ENCODE measurements at regions not wholly inside any gene's neighbourhood (a gene's known extent, or its start where the extent isn't known, plus 50 kb on each side); places are given as distances from the start of the nearest gene placed in this dataset.

GRCh38 chr3:94909726-94910125, 846.9 kb downstream of the NSUN3 start:
- Histone ChIP-seq H3K9ac (ENCODE audit: low read length) (no peak overlapping the region), H3K36me3 (replicated peaks; ENCODE audit: low read depth, low read length) (no peaks in the 10 kb centered on the region), H3K27me3 (ENCODE audit: low read depth, low read length) (no peaks in the 10 kb centered on the region), H3K79me2 (ENCODE audit: low read length) (no peaks in the 10 kb centered on the region), H3K4me3 (ENCODE audit: low read length) (no peak overlapping the region), H3K9me3 (ENCODE audit: insufficient read depth, low read length) (no peaks in the 10 kb centered on the region), H3K4me1 (ENCODE audit: low read length) (no peaks in the 10 kb centered on the region), H4K20me1 (ENCODE audit: insufficient read depth, low read length) (no peaks in the 10 kb centered on the region), H3K4me2 (ENCODE audit: low read length) (no peak overlapping the region), H3K27ac (ENCODE audit: low read length) (no peak overlapping the region), H2AFZ (ENCODE audit: low read depth, low read length) (no peak overlapping the region)
- TF ChIP-seq, protein P1, sequence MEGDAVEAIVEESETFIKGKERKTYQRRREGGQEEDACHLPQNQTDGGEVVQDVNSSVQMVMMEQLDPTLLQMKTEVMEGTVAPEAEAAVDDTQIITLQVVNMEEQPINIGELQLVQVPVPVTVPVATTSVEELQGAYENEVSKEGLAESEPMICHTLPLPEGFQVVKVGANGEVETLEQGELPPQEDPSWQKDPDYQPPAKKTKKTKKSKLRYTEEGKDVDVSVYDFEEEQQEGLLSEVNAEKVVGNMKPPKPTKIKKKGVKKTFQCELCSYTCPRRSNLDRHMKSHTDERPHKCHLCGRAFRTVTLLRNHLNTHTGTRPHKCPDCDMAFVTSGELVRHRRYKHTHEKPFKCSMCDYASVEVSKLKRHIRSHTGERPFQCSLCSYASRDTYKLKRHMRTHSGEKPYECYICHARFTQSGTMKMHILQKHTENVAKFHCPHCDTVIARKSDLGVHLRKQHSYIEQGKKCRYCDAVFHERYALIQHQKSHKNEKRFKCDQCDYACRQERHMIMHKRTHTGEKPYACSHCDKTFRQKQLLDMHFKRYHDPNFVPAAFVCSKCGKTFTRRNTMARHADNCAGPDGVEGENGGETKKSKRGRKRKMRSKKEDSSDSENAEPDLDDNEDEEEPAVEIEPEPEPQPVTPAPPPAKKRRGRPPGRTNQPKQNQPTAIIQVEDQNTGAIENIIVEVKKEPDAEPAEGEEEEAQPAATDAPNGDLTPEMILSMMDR (IDR thresholded peaks at IDR 0.05; ENCODE audit: low read depth, low read length) = no peak
- TF ChIP-seq EZH2phosphoT487 (IDR thresholded peaks at IDR 0.05; ENCODE audit: low read depth) = no peak

GRCh38 chr3:94912656-94913055, 849.8 kb downstream of the NSUN3 start:
- H2AFZ ChIP-seq (ENCODE audit: low read depth, low read length) = no peak overlapping the region
- no peaks in the 10 kb centered on the region for H4K20me1 ChIP-seq (ENCODE audit: insufficient read depth, low read length)
- H3K4me1 ChIP-seq (ENCODE audit: low read length) = no peaks in the 10 kb centered on the region
- H3K9ac ChIP-seq (ENCODE audit: low read length) = no peak overlapping the region
- no peaks in the 10 kb centered on the region for H3K9me3 ChIP-seq (ENCODE audit: insufficient read depth, low read length)
- no peaks in the 10 kb centered on the region for H3K79me2 ChIP-seq (ENCODE audit: low read length)
- no peak overlapping the region for H3K4me2 ChIP-seq (ENCODE audit: low read length)
- no peaks in the 10 kb centered on the region for H3K27me3 ChIP-seq (ENCODE audit: low read depth, low read length)
- no peak overlapping the region for H3K4me3 ChIP-seq (ENCODE audit: low read length)
- H3K36me3 ChIP-seq (replicated peaks; ENCODE audit: low read depth, low read length) = no peaks in the 10 kb centered on the region
- no peak overlapping the region for H3K27ac ChIP-seq (ENCODE audit: low read length)
- TF ChIP-seq EZH2phosphoT487 (IDR thresholded peaks at IDR 0.05; ENCODE audit: low read depth) = no peak
- TF ChIP-seq, protein P1 (IDR thresholded peaks at IDR 0.05; ENCODE audit: low read depth, low read length) = no peak

DNA sequence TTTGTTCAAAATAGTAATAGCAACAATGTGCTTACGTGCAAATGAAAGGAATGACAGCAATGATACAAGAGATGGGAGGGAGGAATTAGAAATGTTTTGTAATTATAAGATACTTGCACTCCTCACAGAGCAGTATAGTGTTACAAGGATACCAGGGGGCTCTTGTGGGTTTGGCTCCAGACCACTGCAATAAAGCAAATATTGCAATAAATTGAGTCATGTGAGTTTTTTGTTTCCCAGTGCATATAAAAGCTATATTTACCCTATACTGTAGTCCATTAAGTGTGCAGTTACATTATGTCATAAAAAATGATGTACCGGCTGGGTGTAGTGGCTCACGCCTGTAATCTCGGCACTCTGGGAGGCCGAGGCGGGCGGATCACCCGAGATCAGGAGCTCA, 864.3 kb downstream of the NSUN3 start:
- Histone ChIP-seq H3K9me3 (ENCODE audit: insufficient read depth, low read length) (no peaks in the 10 kb centered on the region), H3K27ac (ENCODE audit: low read length) (no peak overlapping the region), H3K9ac (ENCODE audit: low read length) (no peak overlapping the region), H3K36me3 (replicated peaks; ENCODE audit: low read depth, low read length) (no peaks in the 10 kb centered on the region), H3K4me1 (ENCODE audit: low read length) (peaks cover under 1% of the 10 kb centered on the region; the same call in 1 of the 2 replicates), H3K79me2 (ENCODE audit: low read length) (no peaks in the 10 kb centered on the region), H4K20me1 (ENCODE audit: insufficient read depth, low read length) (no peaks in the 10 kb centered on the region), H3K4me2 (ENCODE audit: low read length) (no peak overlapping the region), H3K4me3 (ENCODE audit: low read length) (no peak overlapping the region), H2AFZ (ENCODE audit: low read depth, low read length) (no peak overlapping the region), H3K27me3 (ENCODE audit: low read depth, low read length) (no peaks in the 10 kb centered on the region)
- TF ChIP-seq, protein P1 (IDR thresholded peaks at IDR 0.05; ENCODE audit: low read depth, low read length) = no peak
- no peak for TF ChIP-seq EZH2phosphoT487 (IDR thresholded peaks at IDR 0.05; ENCODE audit: low read depth)

- Histone ChIP-seq H3K27ac (ENCODE audit: low read length) (no peak overlapping the region), H3K4me1 (ENCODE audit: low read length) (no peaks in the 10 kb centered on the region), H3K9ac (ENCODE audit: low read length) (no peak overlapping the region), H3K79me2 (ENCODE audit: low read length) (no peaks in the 10 kb centered on the region), H3K27me3 (ENCODE audit: low read depth, low read length) (no peaks in the 10 kb centered on the region), H4K20me1 (ENCODE audit: insufficient read depth, low read length) (no peaks in the 10 kb centered on the region), H3K4me3 (ENCODE audit: low read length) (no peak overlapping the region), H3K9me3 (ENCODE audit: insufficient read depth, low read length) (no peaks in the 10 kb centered on the region), H3K36me3 (replicated peaks; ENCODE audit: low read depth, low read length) (no peaks in the 10 kb centered on the region), H3K4me2 (ENCODE audit: low read length) (no peak overlapping the region), H2AFZ (ENCODE audit: low read depth, low read length) (no peak overlapping the region; the same call in 1 of the 2 replicates)
- no peak for TF ChIP-seq EZH2phosphoT487 (IDR thresholded peaks at IDR 0.05; ENCODE audit: low read depth)
- TF ChIP-seq, protein P1 (IDR thresholded peaks at IDR 0.05; ENCODE audit: low read depth, low read length) = no peak
Observed at GRCh38 chr3:94928921-94929320, 866.1 kb downstream of the NSUN3 start.
